ENCODE measurements at regions not wholly inside any gene's neighbourhood (a gene's known extent, or its start where the extent isn't known, plus 50 kb on each side); places are given as distances from the start of the nearest gene placed in this dataset.

DNA sequence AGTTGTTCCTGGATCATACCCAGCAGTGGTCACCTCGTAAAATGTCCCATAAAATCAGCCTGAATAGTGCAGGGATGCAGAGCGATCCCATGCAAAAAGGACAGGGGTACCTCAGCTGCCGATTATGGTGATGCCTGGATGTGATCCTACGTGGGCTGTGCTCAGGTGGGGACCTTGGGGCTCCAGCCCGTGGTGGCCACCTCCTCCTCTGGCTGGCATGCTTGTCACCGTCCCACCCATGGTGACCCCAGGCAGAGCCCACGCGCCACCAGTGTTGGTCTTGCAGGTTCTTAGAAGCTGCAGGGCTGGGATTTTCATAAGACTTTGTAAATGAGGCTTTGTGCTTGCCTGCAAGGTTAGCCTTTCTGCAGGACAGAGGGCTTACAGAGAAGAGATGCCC is 97.2 kb downstream of the GLRX3 start:
- no peak for DNase-seq
- WGBS, 2 donors: 77 to 79% methylated on average over 2 to 5 of the region's 8 CpGs

DNA sequence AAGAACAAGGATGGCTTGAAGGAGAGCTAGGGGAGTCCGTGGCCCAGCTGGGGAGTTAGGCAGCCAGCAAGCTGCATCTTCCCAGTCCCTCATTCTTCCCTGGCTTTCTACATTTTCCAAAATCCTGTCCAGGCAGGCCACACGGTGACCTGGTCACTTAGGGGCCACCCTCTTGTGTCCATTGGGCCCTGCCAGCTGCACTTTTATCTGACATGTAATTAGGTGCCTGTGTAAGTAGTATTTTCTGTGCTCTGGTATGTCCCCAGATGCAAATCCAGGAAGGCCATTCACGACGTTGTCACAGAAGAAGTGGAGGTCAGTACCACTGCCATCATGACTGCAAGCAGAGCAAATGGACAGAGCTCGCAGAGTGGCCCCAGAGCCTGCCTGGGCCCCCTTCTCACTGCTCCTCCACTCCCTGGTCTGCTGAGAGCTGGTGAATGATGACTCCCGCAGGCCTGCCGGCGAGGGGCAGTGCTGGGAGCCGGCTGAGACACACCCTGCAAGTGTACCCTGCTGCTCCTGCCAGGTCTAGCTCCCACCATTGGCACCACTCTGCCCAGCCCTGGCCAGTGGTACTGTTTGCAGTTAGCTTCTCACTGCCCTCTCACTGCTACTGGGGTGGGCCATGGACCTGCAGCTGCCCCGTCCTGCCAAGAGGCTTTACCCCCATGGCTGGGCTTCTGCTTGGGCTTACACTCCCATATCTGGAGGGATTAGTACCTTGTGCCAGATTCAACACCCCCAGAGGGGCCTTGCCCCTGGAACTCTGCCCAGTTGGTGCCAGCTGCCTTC is 98.2 kb downstream of the GLRX3 start:
- H3K9me3 ChIP-seq: peaks cover 0 to 6% (median 0%) of the 10 kb centered on the region in 3 donors
- TF ChIP-seq POLR2A (IDR thresholded peaks at IDR 0.05) (no peak), CTCF (IDR thresholded peaks at IDR 0.05) (no peak)
- H3K27ac ChIP-seq: no peak overlapping the region
- DNase-seq: no peak
- no peaks in the 10 kb centered on the region for H3K27me3 ChIP-seq
- H3K4me3 ChIP-seq: no peak overlapping the region
- WGBS, 2 donors: 60 to 87% methylated on average over 3 to 9 of the region's 10 CpGs
- intact Hi-C loops (cut with DNase I): no loop called here
- H3K4me1 ChIP-seq: no peaks in the 10 kb centered on the region
- H3K36me3 ChIP-seq: no peaks in the 10 kb centered on the region

More for the DNA sequence above, 97.2 kb downstream of the GLRX3 start:
- TF ChIP-seq POLR2A (IDR thresholded peaks at IDR 0.05) (no peak), CTCF (IDR thresholded peaks at IDR 0.05) (no peak)
- H3K4me3 ChIP-seq: no peak overlapping the region
- no peak overlapping the region for H3K27ac ChIP-seq
- H3K4me1 ChIP-seq: no peaks in the 10 kb centered on the region
- H3K9me3 ChIP-seq: peaks cover 0 to 6% (median 0%) of the 10 kb centered on the region in 3 donors
- no peaks in the 10 kb centered on the region for H3K36me3 ChIP-seq
- intact Hi-C loops (cut with DNase I): no loop called here
- H3K27me3 ChIP-seq: no peaks in the 10 kb centered on the region

DNA sequence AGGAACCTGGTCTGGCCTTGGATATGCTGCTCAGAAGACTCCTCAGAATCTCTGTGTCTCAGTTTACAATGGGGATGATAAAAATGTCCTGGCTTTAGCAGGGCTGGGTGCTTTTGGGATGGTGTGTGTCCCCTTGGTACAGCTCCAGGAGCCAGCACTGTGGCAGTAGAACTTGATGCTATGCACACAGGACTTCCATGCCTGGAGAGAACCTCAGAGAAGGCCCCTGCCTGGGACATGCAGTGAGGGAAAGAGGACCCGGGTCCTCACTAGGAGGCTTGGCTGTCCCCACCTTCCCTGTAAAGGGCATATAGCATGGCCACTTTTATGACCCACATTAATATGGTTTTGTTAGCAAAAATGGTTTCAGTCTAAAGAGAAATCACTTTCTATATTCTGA is 100.5 kb downstream of the GLRX3 start:
- Histone ChIP-seq H3K9me3 (peaks cover 0 to 11% (median 0%) of the 10 kb centered on the region in 3 donors), H3K4me1 (no peaks in the 10 kb centered on the region), H3K27me3 (no peaks in the 10 kb centered on the region), H3K27ac (no peak overlapping the region), H3K36me3 (no peaks in the 10 kb centered on the region), H3K4me3 (no peak overlapping the region)
- intact Hi-C loops (cut with DNase I): no loop called here
- TF ChIP-seq POLR2A (IDR thresholded peaks at IDR 0.05) (no peak), CTCF (IDR thresholded peaks at IDR 0.05) (no peak)
- 88% methylated on average over 1 of the region's 1 CpG; no CpG with 5 or more reads in 1 of the 2 donors for WGBS, 2 donors
- no peak for DNase-seq

GRCh38 chr10:130240409-130240808 is 104.2 kb downstream of the GLRX3 start:
- Histone ChIP-seq H3K27ac (no peak overlapping the region), H3K9me3 (peaks cover 0 to 19% (median 0%) of the 10 kb centered on the region in 3 donors), H3K4me1 (no peaks in the 10 kb centered on the region), H3K27me3 (no peaks in the 10 kb centered on the region), H3K36me3 (no peaks in the 10 kb centered on the region), H3K4me3 (no peak overlapping the region)
- TF ChIP-seq CTCF (IDR thresholded peaks at IDR 0.05): no peak
- TF ChIP-seq POLR2A (IDR thresholded peaks at IDR 0.05): no peak
- WGBS, 2 donors: 90 to 93% methylated on average over 2 of the region's 2 CpGs
- no peak for DNase-seq
- intact Hi-C loops (cut with DNase I): no loop called here

GRCh38 chr10:130242513-130242912 is 106.3 kb downstream of the GLRX3 start:
- Histone ChIP-seq H3K27ac (no peak overlapping the region), H3K36me3 (no peaks in the 10 kb centered on the region), H3K27me3 (no peaks in the 10 kb centered on the region), H3K4me3 (no peak overlapping the region), H3K4me1 (no peaks in the 10 kb centered on the region), H3K9me3 (peaks cover 0 to 20% (median 0%) of the 10 kb centered on the region in 3 donors)
- WGBS, 2 donors: 25 to 33% methylated on average over 3 of the region's 3 CpGs
- TF ChIP-seq CTCF (IDR thresholded peaks at IDR 0.05) (no peak), POLR2A (IDR thresholded peaks at IDR 0.05) (no peak)
- no peak for DNase-seq
- intact Hi-C loops (cut with DNase I): no loop called here
